NCI-H146 treated with DMSO at 0.1 percent for 48 hours (cell line): ENCODE measurements at regions not wholly inside any gene's neighbourhood (a gene's known extent, or its start where the extent isn't known, plus 50 kb on each side); places are given as distances from the start of the nearest gene placed in this dataset.

Experiments
- DNase-seq: peaks from one replicate; lab custom pipeline; 2025; ENCODE audit not compliant: unreplicated experiment; lab: John Stamatoyannopoulos, UW

DNA sequence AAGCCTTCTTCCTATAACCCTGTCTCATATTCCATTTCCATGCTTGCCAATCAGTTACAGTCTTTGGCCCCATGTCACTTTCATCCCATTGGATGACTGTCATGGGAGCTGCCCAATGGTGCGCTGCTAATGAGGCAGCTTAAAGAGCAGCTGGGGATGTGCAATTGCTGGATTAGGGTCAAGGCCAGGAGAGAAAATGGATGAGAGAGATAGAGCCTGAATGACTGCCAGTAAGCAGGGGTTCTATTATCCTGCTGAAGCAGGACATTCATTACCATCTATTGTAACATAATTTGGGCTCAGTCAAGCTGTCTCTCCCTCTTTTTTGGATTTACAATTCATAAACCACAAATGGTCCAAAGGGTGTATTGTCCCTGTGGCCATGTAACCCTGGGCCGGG, 909.0 kb downstream of the CENPC start:
- no peak for DNase-seq

DNA sequence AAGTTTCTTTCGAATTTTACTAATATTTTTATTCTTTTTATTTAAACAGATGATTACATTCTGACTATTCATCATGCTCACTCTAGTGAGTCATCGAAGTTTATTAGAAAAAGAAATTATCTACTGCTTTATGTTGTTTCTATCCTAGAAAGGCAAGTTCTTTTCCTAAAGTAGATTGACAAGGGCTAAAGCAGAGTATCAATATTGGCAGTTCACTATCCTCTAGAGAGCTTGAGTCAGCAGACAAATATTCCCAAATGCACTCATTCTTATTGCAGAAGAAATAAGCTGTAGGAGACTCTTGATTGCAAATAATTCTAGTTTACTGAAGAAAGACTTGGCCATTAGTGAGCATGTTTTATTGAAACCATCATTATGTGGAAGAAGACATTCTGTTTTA, 911.8 kb downstream of the CENPC start:
- no peak for DNase-seq

DNA sequence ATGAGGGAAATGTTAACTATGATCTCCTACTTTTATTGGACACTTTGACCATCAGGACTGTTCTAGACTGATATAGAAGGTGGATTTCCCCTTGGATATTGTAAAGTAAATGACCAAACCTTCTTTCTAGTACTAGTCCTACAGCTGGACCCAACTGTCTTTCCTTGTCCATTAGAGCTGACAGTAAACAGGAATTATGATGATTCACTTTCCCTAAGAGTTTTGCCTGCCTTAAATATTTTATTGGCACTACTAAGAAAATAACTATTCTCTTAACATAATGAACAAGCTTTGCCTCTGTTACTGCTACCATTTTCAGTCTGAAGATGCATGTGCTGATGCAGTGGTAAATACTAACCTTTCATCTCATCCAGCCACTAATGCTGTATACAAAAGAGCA, 915.4 kb downstream of the CENPC start:
- no peak for DNase-seq

DNA sequence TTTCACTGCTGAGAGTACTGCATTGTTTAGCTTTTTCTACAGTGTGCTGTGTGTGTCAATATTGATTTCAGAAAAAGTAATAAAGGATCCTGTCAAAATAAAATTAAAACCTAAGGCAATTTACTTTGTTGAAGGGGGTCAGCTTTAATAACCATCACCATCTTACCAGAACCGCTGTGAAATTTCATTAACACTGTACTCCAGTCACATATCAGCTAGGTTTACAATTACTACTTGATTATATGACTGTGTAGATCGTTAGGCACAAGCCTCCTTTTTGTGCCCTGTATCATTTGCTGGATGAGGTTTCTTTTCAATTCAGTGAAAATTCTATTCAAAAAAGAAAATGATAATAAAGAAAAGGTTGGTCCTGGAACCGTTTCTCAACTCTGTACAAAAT, 917.2 kb downstream of the CENPC start:
- no peak for DNase-seq

DNA sequence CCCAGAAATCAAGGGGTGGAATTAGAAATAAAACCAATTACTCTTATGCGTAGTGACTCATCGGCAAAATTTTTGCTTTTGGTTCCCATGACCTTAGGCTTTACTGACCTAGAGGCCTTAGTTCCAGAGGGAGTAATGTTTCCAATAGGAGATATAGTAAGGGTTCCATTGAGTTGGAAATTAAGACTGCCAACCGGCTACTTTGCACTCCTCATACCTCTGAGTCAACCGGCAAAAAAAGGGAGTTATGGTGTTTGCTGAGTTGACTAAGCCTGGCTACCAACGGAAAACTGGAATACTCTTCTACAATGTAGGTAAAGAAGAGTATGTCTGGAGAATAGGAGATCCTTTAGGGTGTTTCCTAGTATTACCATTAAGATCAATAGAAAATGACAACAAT, 919.8 kb downstream of the CENPC start:
- DNase-seq, result no peak

DNA sequence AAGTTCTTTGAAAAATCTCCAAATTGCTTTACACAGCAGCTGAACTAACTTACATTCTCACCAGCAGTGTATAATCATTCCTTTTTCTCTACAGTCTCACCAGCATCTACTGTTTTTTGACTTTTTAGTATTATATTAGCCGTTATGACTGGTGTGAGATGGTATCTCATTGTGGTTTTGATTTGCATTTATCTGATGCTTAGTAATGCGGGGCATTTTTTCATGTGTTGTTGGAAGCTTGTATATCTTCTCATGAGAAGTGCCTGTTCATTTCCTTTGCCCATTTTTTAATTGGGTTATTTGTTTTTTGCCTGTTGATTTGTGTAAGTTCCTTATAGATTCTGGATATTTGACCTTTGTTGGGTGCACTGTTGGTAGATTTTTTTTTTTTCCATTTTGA, 931.7 kb downstream of the CENPC start:
- no peak for DNase-seq

DNA sequence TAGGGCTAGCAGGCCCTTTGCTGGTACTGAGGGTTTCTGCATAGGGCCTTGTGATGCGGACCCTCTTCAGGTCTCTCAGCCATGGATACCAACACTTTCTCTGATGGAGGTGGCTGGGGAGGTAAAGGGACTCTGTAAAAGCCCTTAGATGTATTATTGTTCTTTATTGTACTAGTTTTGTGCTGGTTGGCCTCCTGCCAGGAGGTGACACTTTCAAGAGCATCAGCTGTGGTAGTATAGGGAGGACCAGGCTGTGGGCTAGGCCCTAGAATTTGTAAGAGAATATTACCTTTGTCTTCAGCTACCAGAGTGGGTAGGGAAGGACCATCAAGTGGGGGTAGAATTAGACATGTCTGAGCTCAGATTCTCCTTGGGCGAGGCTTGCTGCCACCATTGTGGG, 936.3 kb downstream of the CENPC start:
- no peak for DNase-seq

DNA sequence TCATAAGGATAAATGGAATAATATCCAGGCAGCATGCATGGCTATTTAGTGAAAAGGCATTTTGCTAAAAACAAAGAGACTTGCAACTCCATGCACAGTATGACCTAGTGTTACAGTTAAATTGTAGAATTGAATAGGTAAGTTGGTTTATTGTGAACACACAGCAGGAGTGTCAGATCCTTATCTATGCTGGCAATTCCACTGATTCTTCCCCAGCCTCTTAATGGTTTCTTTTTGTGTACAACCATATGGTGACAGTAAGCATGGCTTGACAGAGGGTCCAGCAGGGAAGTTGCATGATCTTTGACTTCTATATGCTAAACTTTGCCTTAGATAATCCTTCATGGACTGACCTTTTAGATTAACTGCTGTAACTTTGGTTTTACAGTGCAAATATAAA, 936.6 kb upstream of the EPHA5 start:
- peak; percentile 5 for DNase-seq

DNA sequence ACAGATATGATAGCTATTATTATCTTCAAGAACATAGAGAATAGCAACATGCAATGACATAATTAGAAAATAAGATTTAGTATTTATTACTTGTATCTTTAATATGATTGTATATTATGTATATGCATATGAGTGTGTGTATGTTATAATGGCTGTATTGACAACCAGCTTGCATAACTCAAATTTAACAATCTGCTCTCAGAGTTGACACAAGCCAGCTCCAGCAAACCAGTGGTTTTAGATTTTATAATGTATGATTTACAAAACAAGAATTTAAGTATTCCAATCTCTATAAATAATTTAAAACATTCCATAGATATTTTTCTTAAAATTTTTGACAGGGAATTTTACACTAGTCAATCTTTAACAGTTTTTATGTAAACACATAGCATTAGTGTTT, 935.9 kb upstream of the EPHA5 start:
- no peak for DNase-seq

DNA sequence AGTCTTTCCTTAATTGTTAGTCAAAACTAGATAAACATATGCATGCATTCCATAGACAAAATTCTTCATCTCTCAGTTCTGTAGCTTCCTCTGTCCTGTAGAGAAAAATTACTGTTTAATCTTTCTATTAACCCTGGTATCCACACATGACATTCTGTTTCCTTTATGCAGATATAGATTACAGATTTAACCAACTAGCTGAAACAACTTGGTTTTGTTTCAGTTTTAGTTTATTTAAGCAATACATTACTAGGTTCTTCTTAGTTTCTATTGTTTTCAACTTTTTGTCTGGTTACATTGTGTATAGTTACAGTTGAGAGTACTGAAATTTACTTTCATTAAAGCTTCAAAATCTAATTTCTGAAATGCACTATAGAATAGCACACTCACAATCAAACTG, 933.9 kb upstream of the EPHA5 start:
- no peak for DNase-seq

DNA sequence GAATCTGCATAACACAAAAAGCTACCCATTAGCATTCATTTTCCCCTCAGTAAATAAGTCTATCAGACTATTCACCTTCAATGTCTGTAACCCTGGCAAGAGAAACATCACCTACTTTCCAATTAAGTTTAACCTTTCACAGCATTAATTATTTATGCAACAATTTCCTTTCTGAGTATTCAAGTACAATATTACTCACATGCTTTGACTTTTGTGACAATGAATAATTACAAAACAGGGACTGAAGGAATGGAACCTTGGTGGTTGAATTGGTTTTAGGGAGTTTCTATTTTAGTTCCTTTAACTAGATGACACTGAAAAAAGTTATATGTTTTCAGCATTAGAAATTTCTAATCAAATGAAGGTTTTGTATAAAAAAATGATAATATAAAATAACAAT, 932.3 kb upstream of the EPHA5 start:
- DNase-seq, result no peak

DNA sequence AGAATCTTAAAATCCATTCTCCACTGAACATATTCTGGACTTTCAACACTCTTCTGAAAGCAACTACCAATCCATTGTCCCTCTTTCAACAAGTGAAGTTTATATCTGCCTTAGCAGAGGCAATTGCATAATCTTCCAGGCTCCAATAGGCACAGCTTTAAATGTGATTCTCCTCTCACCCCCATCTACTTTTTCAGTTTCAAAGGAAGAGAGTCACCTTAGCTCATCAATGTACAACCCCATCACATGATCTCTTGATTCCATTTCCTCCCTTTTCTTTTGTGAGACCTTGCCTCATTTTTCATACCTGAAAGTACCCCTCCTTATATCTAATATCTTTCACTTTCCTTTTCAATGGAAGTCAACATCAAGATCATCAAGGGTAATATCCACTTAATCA, 921.7 kb upstream of the EPHA5 start:
- DNase-seq, result no peak

DNA sequence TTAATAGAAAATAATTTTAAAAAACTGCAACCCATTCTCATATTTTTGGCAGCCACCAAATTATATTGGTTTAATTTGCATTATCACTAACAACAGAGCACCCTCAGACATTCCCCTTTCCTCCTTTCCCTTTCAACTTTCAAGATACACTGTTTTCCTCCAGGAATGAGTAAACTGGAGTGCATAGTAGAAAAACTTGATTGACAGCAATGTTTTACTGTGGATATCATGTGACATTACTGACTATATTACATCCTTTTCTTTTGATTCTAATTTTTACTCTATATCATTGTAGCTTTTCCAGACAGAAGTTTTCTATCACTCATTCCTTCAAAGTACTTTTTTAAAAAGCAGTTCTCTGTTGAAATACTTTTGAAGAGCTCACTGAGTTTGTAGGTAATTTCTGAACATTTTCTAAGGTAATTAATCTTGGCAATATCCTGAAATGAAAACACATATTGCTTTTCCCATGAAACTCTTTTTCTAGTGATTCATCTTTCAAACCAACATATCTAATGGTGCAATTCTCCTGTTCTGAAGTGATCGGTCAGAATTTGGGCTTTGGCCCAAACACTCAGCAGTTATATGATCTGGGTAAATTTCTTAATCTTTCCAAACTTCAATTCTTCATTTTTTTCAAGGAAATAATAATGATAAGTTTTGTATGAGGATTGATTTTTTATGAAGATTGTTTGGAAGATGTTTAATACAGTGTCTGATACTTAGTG, 920.4 kb upstream of the EPHA5 start:
- DNase-seq, result no peak

DNA sequence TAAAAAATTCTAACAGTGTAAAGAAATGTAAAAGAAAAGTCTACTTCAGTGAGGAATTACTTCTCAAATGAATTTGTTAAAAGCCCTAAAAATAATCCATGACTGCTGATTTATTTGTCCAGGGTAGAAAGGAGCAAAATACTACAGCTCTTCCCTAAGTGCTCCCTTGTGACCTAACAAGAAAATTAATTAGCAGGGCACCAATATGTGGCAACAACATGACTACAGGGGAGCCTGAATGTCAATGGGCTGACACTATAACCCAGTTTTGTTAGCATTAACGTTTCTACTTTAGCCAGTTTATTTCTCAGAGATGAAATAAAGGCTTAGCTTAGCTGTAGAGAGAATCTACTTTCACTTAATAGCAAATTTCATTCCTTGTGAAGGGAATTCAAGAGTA, 918.9 kb upstream of the EPHA5 start:
- no peak for DNase-seq

DNA sequence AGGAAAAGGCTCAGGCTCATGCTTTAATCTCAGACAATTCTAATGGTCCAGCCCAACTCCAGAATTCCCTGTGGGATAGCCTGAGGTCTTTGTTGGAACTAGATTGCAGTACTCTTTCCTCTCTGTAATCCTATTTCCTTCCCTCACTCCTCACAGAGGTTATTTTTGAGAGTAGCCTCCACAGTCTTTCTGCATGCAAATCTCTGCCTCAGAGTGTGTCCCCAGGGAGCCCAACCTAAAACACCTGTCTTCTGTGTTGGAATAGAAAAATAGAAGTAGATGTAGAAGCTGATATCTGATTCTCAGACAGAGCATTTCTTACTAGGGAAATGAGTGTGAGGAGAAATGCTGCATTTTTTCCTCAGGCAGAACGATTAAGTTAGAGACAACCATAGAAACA, 915.5 kb upstream of the EPHA5 start:
- DNase-seq, result no peak

DNA sequence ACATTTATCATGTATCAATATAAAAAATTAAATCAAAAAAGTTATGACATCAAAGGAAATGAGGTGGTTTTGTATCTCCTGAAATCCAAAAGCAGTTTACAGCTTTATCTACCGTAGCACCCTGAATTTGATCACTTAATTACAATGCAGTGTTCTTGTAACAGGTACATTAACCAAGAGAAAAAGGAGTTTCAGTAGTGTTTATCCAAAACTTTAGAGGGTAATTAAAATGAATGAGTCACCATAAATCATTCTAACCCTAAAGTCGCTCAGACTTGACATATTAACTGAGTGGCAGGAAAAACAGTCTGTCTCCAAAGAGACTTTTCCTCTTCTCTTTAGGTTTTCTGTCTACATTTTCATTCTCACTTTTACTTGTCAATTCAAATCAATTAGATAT, 907.6 kb upstream of the EPHA5 start:
- DNase-seq, result no peak

DNA sequence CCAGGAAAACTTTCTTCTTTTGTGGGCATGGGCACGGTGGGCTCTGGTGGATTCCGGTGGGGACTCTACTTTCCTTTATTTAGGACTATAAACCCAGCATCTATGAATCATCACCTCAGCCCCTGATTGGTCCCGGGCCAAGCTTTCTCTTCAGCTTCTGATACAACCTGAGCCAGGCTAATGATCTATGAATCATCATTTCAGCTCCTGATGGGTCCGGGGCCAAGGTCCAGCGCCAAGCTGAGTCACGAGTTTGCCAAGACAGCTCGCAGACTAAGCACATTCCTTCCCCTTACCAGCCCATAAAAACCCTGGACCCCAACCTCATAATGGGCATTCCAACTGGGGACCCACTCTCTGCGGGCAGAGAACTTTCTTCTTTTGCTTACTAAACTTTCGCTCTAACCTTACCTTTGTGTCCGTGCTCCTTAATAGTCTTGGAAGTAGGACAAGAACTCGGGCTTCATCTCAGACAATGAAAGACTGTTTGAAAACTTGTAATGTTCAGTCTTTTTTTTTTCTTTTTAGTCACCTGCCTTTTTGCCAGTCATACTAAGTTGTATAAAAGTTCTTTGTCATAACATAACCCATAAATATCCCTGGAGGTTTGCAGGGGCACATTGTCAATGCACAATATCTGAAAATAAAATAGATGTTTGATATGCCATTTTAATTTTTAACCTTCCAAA, 904.9 kb upstream of the EPHA5 start:
- no peak for DNase-seq

DNA sequence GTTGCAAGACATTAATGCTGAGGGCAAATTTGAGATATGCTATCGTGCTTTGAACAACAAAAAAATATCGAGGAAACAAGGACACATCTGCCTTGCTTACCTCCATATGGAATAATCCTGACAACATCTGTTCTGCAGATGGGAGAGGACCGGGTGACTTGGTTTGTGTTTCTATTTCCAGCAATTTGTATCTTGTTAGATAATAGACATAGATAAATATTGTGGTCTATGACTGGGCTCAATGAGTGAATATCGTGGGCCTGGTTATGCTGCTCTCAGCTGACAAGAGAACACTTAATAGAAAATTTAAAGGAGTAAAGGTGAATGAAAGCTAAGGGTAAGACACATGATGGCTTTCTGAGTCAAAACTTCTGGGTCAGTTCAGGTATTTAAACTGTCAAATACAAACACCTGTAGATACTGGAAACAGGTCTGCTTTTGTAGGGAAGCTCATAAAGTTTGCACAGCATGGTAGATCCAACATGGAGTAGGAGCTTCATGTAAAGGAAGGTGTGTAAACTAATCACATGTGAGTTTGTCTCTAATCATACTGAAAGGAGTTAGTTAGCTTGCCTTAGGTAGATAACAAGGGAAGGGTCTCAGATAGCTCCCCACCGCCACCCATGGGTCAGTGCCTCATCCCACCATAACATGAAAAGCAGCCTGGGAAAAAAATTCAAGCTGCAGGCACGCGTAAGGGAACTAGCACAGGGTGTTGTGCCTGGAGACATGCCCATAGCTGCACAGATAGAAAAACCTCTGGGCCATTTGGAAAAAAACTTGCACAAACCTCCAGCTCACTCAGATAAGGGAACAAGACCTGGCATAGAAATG, 904.1 kb upstream of the EPHA5 start:
- no peak for DNase-seq

DNA sequence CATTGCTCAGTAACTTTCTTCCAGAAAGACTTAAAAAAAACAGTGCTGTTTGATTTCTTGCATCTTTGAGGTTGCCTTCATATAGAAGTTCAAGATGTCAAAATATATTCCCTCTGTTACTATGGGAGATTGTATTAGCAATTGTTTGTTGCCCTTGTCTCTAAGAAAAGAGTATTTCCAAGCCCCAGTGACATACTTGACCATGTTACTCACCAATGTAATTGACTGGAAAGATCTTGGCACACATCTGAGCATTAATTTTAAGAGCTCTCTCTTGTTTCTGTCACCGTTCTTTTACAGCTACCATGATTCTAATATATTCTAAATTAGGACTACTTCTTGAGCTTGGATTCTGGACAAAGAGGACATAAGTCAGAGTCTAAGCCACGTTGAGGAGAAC, 902.7 kb upstream of the EPHA5 start:
- no peak for DNase-seq

DNA sequence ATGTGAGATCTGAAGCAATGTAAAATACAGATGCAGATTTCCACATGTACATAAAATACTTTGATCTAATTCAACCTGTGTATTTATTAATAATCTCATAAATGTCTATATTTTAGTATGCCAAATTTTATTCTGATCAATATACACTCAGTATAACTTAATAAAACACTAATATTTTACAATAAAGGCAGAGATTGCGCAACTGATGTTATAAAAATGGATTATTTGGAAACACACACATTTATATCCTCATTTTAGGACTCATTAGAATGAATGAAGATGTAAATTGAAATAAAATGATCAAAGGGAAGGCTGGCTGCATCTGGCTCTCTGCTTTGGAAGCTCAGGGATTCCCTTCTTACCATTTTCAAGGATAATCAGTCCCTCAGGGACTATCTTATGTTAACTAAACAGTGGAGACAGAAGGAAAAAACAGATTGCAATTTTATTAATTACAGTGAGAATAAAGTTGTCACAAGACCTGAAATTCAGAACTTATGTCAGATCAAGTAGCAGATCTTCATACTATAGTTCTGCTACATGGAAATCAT, 900.9 kb upstream of the EPHA5 start:
- DNase-seq, result no peak

DNA sequence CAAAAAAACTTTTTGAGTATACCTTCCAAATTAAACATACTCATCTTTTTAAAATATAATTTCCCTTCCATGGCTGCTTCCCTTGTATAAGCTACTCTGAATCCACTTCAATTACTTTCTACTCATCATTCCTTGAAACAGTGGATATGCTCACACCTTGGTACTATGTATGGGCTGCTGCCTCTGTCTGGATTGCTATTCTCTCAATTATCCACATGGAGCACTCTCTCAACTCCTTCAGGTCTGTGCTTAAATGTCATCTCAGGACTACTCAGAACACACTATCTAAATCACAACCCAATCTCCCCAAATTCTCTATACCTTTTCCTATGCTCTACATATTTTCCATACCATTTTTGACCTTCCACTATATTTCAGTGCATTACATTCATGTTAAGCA, 898.9 kb upstream of the EPHA5 start:
- no peak for DNase-seq

DNA sequence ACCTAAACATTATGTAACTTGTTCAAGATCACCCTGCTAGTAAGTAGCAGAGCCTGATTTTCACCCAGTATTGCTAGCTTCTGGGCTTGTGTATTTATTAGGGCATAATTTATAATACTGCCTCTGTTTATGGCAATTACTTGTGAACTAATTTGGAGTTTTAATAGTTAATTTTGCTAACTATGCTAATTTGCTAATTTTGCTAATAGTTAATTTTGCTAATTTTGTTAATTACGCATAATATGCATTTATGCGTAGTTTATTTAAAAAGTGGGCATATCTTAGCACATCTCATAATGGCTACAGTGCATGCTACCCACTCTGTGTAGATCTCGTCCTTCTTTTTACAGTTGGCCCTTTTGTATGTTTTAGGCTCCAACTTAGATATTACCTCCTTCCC, 898.1 kb upstream of the EPHA5 start:
- DNase-seq, result no peak
